ENCODE measurements at regions not wholly inside any gene's neighbourhood (a gene's known extent, or its start where the extent isn't known, plus 50 kb on each side); places are given as distances from the start of the nearest gene placed in this dataset.

DNA sequence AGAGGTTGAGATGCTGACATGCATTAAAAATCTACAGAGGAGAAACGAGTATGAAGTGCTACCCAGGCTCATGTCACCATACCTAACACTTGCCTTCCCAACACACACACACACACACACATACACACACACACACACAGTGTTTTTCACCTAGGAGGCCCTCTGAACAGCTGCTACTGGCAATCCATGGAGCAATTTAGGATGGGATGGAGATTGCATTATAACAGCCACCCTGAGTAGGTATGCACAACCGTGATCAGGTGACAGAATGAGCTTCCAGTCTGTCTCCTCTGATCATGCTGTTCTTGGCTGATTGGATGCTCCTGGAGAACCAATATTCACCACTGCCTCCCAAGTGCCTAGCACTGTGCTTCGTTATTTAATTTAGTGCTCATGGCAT lies 528.5 kb upstream of the CDH5 start:
- CTCF ChIA-PET = no interaction called here
- POLR2A ChIA-PET = no interaction called here
- no peak for DNase-seq (ENCODE audit: extremely low spot score)

DNA sequence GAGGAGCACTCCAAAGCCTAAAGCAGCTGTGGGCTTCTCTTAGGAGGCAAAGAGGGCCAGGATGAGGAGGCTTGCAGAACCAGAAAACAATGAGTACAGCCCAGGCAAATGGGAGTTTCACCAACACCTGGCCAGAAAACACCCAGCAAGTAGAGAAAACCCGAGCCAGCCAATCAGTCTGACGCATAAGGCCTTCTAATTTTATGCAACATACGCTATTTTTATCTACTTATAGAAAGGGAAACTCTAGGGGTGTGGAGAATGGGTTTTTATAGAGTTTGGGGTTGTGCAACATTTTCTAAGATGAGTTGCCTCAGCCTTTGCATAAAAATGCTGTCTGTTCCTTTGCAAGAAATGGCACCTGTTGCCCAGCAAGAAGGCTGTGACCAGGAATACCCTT lies 529.0 kb upstream of the CDH5 start:
- CTCF ChIA-PET = no interaction called here
- TF ChIP-seq FOXK2 (IDR thresholded peaks at IDR 0.05) (no peak), BHLHE40 (IDR thresholded peaks at IDR 0.05; ENCODE audit: borderline replicate concordance) (no peak), NFRKB (IDR thresholded peaks at IDR 0.05) (no peak), SP1 (IDR thresholded peaks at IDR 0.05) (no peak), FOXA1 (IDR thresholded peaks at IDR 0.05) (no peak), ELF4 (IDR thresholded peaks at IDR 0.05) (no peak), SUZ12 (IDR thresholded peaks at IDR 0.05) (no peak), HDGF (IDR thresholded peaks at IDR 0.05; ENCODE audit: borderline replicate concordance) (no peak), TARDBP (IDR thresholded peaks at IDR 0.05) (no peak), FOXM1 (IDR thresholded peaks at IDR 0.05; ENCODE audit: borderline replicate concordance) (no peak), CTBP1 (IDR thresholded peaks at IDR 0.05; ENCODE audit: borderline replicate concordance) (no peak), LEF1 (IDR thresholded peaks at IDR 0.05; ENCODE audit: borderline replicate concordance) (no peak), ARNT (IDR thresholded peaks at IDR 0.05) (no peak), ZNF384 (IDR thresholded peaks at IDR 0.05) (no peak), L3MBTL2 (conservative IDR thresholded peaks at IDR 0.05) (no peak)
- TF ChIP-seq, protein P1, sequence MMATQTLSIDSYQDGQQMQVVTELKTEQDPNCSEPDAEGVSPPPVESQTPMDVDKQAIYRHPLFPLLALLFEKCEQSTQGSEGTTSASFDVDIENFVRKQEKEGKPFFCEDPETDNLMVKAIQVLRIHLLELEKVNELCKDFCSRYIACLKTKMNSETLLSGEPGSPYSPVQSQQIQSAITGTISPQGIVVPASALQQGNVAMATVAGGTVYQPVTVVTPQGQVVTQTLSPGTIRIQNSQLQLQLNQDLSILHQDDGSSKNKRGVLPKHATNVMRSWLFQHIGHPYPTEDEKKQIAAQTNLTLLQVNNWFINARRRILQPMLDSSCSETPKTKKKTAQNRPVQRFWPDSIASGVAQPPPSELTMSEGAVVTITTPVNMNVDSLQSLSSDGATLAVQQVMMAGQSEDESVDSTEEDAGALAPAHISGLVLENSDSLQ (IDR thresholded peaks at IDR 0.05) = no peak
- no peak for DNase-seq (ENCODE audit: extremely low spot score)
- POLR2A ChIA-PET = no interaction called here

More for the DNA sequence above, 528.5 kb upstream of the CDH5 start:
- TF ChIP-seq FOXA1 (IDR thresholded peaks at IDR 0.05) (no peak), SUZ12 (IDR thresholded peaks at IDR 0.05) (no peak), SP1 (IDR thresholded peaks at IDR 0.05) (no peak), TARDBP (IDR thresholded peaks at IDR 0.05) (no peak), ARNT (IDR thresholded peaks at IDR 0.05) (no peak), CTBP1 (IDR thresholded peaks at IDR 0.05; ENCODE audit: borderline replicate concordance) (no peak), NFRKB (IDR thresholded peaks at IDR 0.05) (no peak), FOXM1 (IDR thresholded peaks at IDR 0.05; ENCODE audit: borderline replicate concordance) (no peak), ELF4 (IDR thresholded peaks at IDR 0.05) (no peak)
- TF ChIP-seq, protein P1 (IDR thresholded peaks at IDR 0.05) = no peak

DNA sequence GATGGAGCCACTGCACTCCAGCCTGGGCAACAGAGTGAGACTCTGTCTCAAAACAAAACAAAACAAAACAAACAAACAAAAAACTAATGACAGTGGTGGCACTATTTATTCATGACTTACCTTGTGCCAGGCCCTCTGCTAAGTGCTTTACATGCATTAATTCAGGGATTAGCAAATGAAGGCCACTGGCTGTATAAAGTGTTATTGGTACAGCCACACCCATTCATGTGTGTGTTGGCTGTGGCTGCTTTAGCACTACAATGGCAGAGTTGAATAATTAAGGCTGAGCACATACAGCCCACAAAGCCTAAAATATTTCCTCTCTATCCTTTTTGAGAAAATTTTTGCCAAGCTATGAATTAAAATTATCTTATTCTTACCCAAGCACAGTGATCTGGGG lies 531.8 kb upstream of the CDH5 start:
- ChIA-PET CTCF (no interaction called here), POLR2A (no interaction called here)
- TF ChIP-seq BHLHE40 (IDR thresholded peaks at IDR 0.05; ENCODE audit: borderline replicate concordance) (no peak), ARNT (IDR thresholded peaks at IDR 0.05) (no peak), ELF4 (IDR thresholded peaks at IDR 0.05) (no peak), FOXM1 (IDR thresholded peaks at IDR 0.05; ENCODE audit: borderline replicate concordance) (no peak), FOXK2 (IDR thresholded peaks at IDR 0.05) (no peak), ZNF384 (IDR thresholded peaks at IDR 0.05) (no peak), NFRKB (IDR thresholded peaks at IDR 0.05) (no peak), TARDBP (IDR thresholded peaks at IDR 0.05) (no peak), SUZ12 (IDR thresholded peaks at IDR 0.05) (no peak), SP1 (IDR thresholded peaks at IDR 0.05) (no peak), FOXA1 (IDR thresholded peaks at IDR 0.05) (no peak), LEF1 (IDR thresholded peaks at IDR 0.05; ENCODE audit: borderline replicate concordance) (no peak), CTBP1 (IDR thresholded peaks at IDR 0.05; ENCODE audit: borderline replicate concordance) (no peak), HDGF (IDR thresholded peaks at IDR 0.05; ENCODE audit: borderline replicate concordance) (no peak), L3MBTL2 (conservative IDR thresholded peaks at IDR 0.05) (no peak)
- TF ChIP-seq, protein P1 (IDR thresholded peaks at IDR 0.05) = no peak
- no peak for DNase-seq (ENCODE audit: extremely low spot score)

DNA sequence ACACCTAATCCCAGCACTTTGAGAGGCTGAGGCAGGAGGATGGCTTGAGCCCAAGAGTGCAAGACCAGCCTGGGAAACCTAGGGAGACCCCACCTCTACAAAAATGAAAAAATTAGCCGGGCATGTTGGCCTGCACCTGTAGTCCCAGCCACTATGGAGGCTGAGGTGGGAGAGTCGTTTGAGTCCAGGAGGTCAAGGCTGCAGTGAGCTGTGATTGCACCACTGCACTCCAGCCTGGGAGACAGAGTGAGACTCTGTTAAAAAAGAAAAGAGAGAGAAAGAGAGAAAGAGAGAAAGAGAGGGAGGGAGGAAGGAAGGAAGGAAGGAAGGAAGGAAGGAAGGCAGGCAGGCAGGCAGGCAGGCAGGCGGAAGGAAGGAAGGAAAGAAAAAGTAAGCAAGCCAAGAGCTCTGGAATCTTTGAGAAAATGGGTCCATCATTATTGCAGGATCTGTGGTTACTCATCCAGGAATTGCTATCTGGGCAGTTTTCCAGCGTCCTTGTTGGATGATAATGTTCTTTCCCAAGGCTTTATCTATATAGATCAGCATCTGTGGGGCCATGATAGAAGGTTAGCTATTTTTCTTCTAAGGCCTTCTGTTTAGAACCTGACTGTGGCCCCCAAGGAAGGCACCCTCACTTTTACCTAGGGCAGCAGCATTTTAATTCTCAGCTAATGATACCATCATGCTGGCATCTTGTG lies 533.2 kb upstream of the CDH5 start:
- TF ChIP-seq, protein P1 (IDR thresholded peaks at IDR 0.05) = no peak
- TF ChIP-seq SP1 (IDR thresholded peaks at IDR 0.05) = no peak
- TF ChIP-seq SUZ12 (IDR thresholded peaks at IDR 0.05) = no peak
- no peak for TF ChIP-seq BHLHE40 (IDR thresholded peaks at IDR 0.05; ENCODE audit: borderline replicate concordance)
- TF ChIP-seq ELF4 (IDR thresholded peaks at IDR 0.05) = no peak
- no peak for TF ChIP-seq HDGF (IDR thresholded peaks at IDR 0.05; ENCODE audit: borderline replicate concordance)
- no peak for TF ChIP-seq TARDBP (IDR thresholded peaks at IDR 0.05)
- ChIA-PET POLR2A (no interaction called here), CTCF (no interaction called here)
- DNase-seq (ENCODE audit: extremely low spot score) = no peak

DNA sequence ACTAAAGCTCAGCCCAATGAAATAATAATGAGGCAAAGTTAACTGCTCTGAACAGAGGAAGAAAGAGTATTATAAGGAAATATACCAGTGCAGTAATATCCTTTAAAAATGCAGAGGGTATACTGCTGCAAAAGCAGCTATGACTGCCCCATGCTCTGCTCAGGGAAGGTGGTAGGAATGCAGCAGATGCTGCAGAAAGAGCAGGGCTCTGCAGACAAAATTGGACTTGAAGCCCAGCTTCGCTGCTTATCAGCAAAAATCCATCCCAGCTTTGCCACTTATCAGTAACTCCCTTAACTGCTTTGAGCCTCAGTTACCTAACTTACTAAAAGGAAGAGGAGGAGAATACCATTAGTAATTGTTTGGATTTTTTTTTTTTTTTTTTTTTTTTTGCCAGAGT lies 533.8 kb upstream of the CDH5 start:
- no peak for TF ChIP-seq ARNT (IDR thresholded peaks at IDR 0.05)
- no peak for TF ChIP-seq FOXM1 (IDR thresholded peaks at IDR 0.05; ENCODE audit: borderline replicate concordance)
- TF ChIP-seq SP1 (IDR thresholded peaks at IDR 0.05) = no peak
- no peak for TF ChIP-seq ELF4 (IDR thresholded peaks at IDR 0.05)
- no peak for TF ChIP-seq BHLHE40 (IDR thresholded peaks at IDR 0.05; ENCODE audit: borderline replicate concordance)
- TF ChIP-seq CTBP1 (IDR thresholded peaks at IDR 0.05; ENCODE audit: borderline replicate concordance) = no peak
- TF ChIP-seq TARDBP (IDR thresholded peaks at IDR 0.05) = no peak
- TF ChIP-seq SUZ12 (IDR thresholded peaks at IDR 0.05) = no peak
- no peak for TF ChIP-seq FOXA1 (IDR thresholded peaks at IDR 0.05)
- no peak for TF ChIP-seq LEF1 (IDR thresholded peaks at IDR 0.05; ENCODE audit: borderline replicate concordance)
- TF ChIP-seq L3MBTL2 (conservative IDR thresholded peaks at IDR 0.05) = no peak
- ChIA-PET CTCF (no interaction called here), POLR2A (no interaction called here)
- no peak for DNase-seq (ENCODE audit: extremely low spot score)

All from HEK293T (cell line).